Fibroblast of lung (primary cell): ENCODE measurements at regions not wholly inside any gene's neighbourhood (a gene's known extent, or its start where the extent isn't known, plus 50 kb on each side); places are given as distances from the start of the nearest gene placed in this dataset.

ENCODE experiments used
- CTCF ChIP-seq, 2 donors: IDR thresholded peaks in 1 of 2; conservative IDR thresholded peaks in 1 of 2; 1 replicate in 1 of 2; 2 replicates in 1 of 2; pipeline ENCODE4 v1.5.1; 2011 to 2012; ENCODE audit warnings: low read length in 2 of 2, control low read depth in 1 of 2, inconsistent platforms in 1 of 2, low read depth in 1 of 2, mild to moderate bottlenecking in 1 of 2
- EZH2 ChIP-seq: IDR thresholded peaks from 2 replicates; pipeline ENCODE4 v1.5.1; 2012; ENCODE audit warnings: low read length, control low read depth, mild to moderate bottlenecking; ENCODE audit errors: missing control alignments

DNA sequence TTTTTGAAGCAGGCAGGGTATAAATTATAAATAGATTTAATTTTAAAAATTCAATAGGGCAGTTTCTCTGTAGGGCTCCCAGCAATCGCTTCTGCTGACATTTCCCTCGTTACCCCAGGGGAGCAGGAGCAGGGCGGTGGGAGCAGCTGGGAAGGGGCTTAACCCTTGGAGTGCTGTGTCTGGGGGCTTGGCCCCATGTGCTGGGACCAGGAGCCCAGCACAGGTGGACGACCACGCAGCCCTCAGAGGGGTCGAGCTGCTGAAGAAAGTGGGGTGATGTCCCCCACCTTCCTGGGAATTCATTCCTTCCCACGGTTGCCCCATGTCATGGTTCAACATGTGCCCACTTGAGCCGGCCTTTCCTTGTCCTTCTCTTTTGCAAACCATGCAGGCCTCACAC, 67.5 kb upstream of the STX16 start:
- no peak for TF ChIP-seq CTCF (conservative IDR thresholded peaks at IDR 0.05 in 1 of 2, IDR thresholded peaks at IDR 0.05 in 1 of 2; ENCODE audit: low read depth in 1 of 2, low read length in 2 of 2)
- no peak for TF ChIP-seq EZH2
